SK-N-SH treated with all-trans-retinoic acid at 6 μM for 48 hours (cell line): ENCODE measurements at regions not wholly inside any gene's neighbourhood (a gene's known extent, or its start where the extent isn't known, plus 50 kb on each side); places are given as distances from the start of the nearest gene placed in this dataset.

Experiments used
- ATAC-seq: fragments of 200-7000 bp; cut with Tn5 transposase; 3 replicates; pipeline ENCODE4 v1.9.1; 2020; ENCODE audit warnings: mild to moderate bottlenecking, moderate library complexity
- ARNTL ChIP-seq: fragments of 450-650 bp; formaldehyde crosslinking; IDR thresholded peaks from 2 replicates; pipeline ENCODE4 v1.5.0; 2020; ENCODE audit warnings: low read depth, mild to moderate bottlenecking, moderate library complexity, borderline replicate concordance
- BACH2 ChIP-seq: fragments of 250-450 bp; sonication (Bioruptor Pico); IDR thresholded peaks from 2 replicates; pipeline ENCODE4 v1.9.0; 2021; ENCODE audit warnings: mild to moderate bottlenecking, borderline replicate concordance
- CREB5 ChIP-seq: fragments of 250-450 bp; sonication (Bioruptor Pico); IDR thresholded peaks from 2 replicates; pipeline ENCODE4 v1.5.1; 2020; ENCODE audit warnings: low read depth, mild to moderate bottlenecking, moderate library complexity
- CSDC2 ChIP-seq: fragments of 250-450 bp; sonication (Bioruptor Pico); IDR thresholded peaks from 2 replicates; pipeline ENCODE4 v1.5.0; 2020; ENCODE audit warnings: mild to moderate bottlenecking, moderate library complexity
- ESRRG ChIP-seq: fragments of 250-450 bp; sonication (Bioruptor Pico); IDR thresholded peaks from 2 replicates; pipeline ENCODE4 v1.6.1; 2021; ENCODE audit warnings: mild to moderate bottlenecking
- GLIS3 ChIP-seq: fragments of 250-450 bp; sonication (Bioruptor Pico); IDR thresholded peaks from 2 replicates; pipeline ENCODE4 v1.5.0; 2020; ENCODE audit warnings: mild to moderate bottlenecking, moderate library complexity
- ISL1 ChIP-seq: fragments of 250-450 bp; sonication (Bioruptor Pico); IDR thresholded peaks from 2 replicates; pipeline ENCODE4 v2.1.2; 2022; ENCODE audit warnings: mild to moderate bottlenecking, moderate library complexity
- OSR1 ChIP-seq: fragments of 250-450 bp; sonication (Bioruptor Pico); IDR thresholded peaks from 2 replicates; pipeline ENCODE4 v1.8.0; 2022; ENCODE audit warnings: moderate library complexity, mild to moderate bottlenecking, inconsistent platforms
- PATZ1 ChIP-seq: fragments of 250-450 bp; sonication (Bioruptor Pico); IDR thresholded peaks from 2 replicates; pipeline ENCODE4 v1.8.0; 2020; ENCODE audit warnings: mild to moderate bottlenecking, moderate library complexity, borderline replicate concordance
- POU6F1 ChIP-seq: fragments of 250-450 bp; sonication (Bioruptor Pico); IDR thresholded peaks from 2 replicates; pipeline ENCODE4 v1.8.0; 2021; ENCODE audit warnings: low read depth, mild to moderate bottlenecking, moderate library complexity, borderline replicate concordance
- PPARA ChIP-seq: fragments of 250-450 bp; sonication (Bioruptor Pico); IDR thresholded peaks from 2 replicates; pipeline ENCODE4 v1.5.0; 2020; ENCODE audit warnings: mild to moderate bottlenecking, borderline replicate concordance
- RARB ChIP-seq: fragments of 250-450 bp; sonication (Bioruptor Pico); IDR thresholded peaks from 2 replicates; pipeline ENCODE4 v1.8.0; 2021; ENCODE audit warnings: mild to moderate bottlenecking, moderate library complexity
- SNAI2 ChIP-seq: fragments of 250-450 bp; sonication (Bioruptor Pico); IDR thresholded peaks from 2 replicates; pipeline ENCODE4 v1.5.0; 2020; ENCODE audit warnings: mild to moderate bottlenecking, moderate library complexity
- TCF4 ChIP-seq: fragments of 250-450 bp; sonication (Bioruptor Pico); IDR thresholded peaks from 2 replicates; pipeline ENCODE4 v1.8.0; 2021; ENCODE audit warnings: mild to moderate bottlenecking, moderate library complexity, borderline replicate concordance
- TOX ChIP-seq: fragments of 250-450 bp; sonication (Bioruptor Pico); IDR thresholded peaks from 2 replicates; pipeline ENCODE4 v1.8.0; 2021; ENCODE audit warnings: mild to moderate bottlenecking, moderate library complexity, borderline replicate concordance
- TSHZ2 ChIP-seq: fragments of 250-450 bp; sonication (Bioruptor Pico); IDR thresholded peaks from 2 replicates; pipeline ENCODE4 v1.5.0; 2020; ENCODE audit warnings: mild to moderate bottlenecking, moderate library complexity
- ZC3H10 ChIP-seq: fragments of 250-450 bp; sonication (Bioruptor Pico); IDR thresholded peaks from 2 replicates; pipeline ENCODE4 v1.5.1; 2021; ENCODE audit warnings: mild to moderate bottlenecking, moderate library complexity
- ZFP3 ChIP-seq: fragments of 250-450 bp; sonication (Bioruptor Pico); IDR thresholded peaks from 2 replicates; pipeline ENCODE4 v1.5.0; 2020; ENCODE audit warnings: mild to moderate bottlenecking, moderate library complexity
- ZFP30 ChIP-seq: fragments of 450-650 bp; formaldehyde crosslinking; IDR thresholded peaks from 2 replicates; pipeline ENCODE4 v1.5.0; 2022; ENCODE audit warnings: mild to moderate bottlenecking, moderate library complexity
- ZNF565 ChIP-seq: fragments of 450-650 bp; formaldehyde crosslinking; conservative IDR thresholded peaks from 2 replicates; pipeline ENCODE4 v1.5.0; 2020; ENCODE audit warnings: low read depth, mild to moderate bottlenecking, moderate library complexity
- ZNF70 ChIP-seq: fragments of 450-650 bp; formaldehyde crosslinking; IDR thresholded peaks from 2 replicates; pipeline ENCODE4 v1.5.0; 2020; ENCODE audit warnings: mild to moderate bottlenecking, moderate library complexity

GRCh38 chr5:120913396-120913795 lies 449.3 kb downstream of the PRR16 start:
- no peak for ATAC-seq

GRCh38 chr5:120917214-120917758 lies 453.2 kb downstream of the PRR16 start:
- ATAC-seq, result no peak
- TF ChIP-seq ZFP30 (CRISPR knock-in tag) (no peak), CREB5 (CRISPR knock-in tag) (no peak), CSDC2 (no peak), PPARA (CRISPR knock-in tag) (no peak), ZC3H10 (no peak), ISL1 (CRISPR knock-in tag) (no peak), POU6F1 (no peak), ARNTL (CRISPR knock-in tag) (no peak), TOX (CRISPR knock-in tag) (no peak), PATZ1 (CRISPR knock-in tag) (no peak), GLIS3 (CRISPR knock-in tag) (no peak)

More at GRCh38 chr5:120913396-120913795, 449.3 kb downstream of the PRR16 start:
- no peak for TF ChIP-seq BACH2 (CRISPR knock-in tag)
- no peak for TF ChIP-seq RARB (CRISPR knock-in tag)
- TF ChIP-seq TSHZ2 (CRISPR knock-in tag), result no peak
- no peak for TF ChIP-seq ESRRG (CRISPR knock-in tag)
- TF ChIP-seq ZNF70 (CRISPR knock-in tag), result no peak
- no peak for TF ChIP-seq PATZ1 (CRISPR knock-in tag)
- TF ChIP-seq ZC3H10, result no peak
- no peak for TF ChIP-seq POU6F1

- TF ChIP-seq ZNF565 (CRISPR knock-in tag) (no peak), RARB (CRISPR knock-in tag) (no peak), ZFP3 (CRISPR knock-in tag) (no peak), ISL1 (CRISPR knock-in tag) (no peak), SNAI2 (CRISPR knock-in tag) (no peak), BACH2 (CRISPR knock-in tag) (no peak), PATZ1 (CRISPR knock-in tag) (no peak), TCF4 (no peak), OSR1 (CRISPR knock-in tag) (no peak), PPARA (CRISPR knock-in tag) (no peak), ZFP30 (CRISPR knock-in tag) (no peak)
- no peak for ATAC-seq
Observed at GRCh38 chr5:120919017-120919416, 454.9 kb downstream of the PRR16 start.
